GM21576 (cell line): ENCODE measurements at regions not wholly inside any gene's neighbourhood (a gene's known extent, or its start where the extent isn't known, plus 50 kb on each side); places are given as distances from the start of the nearest gene placed in this dataset.
"Not testable (repeated sequence)": the region's sequence is repeated elsewhere in the genome, so short reads cannot be mapped to it uniquely, and the experiment has no call there.

Experiments used
- ATAC-seq: cut with Tn5 transposase; IDR thresholded peaks from one replicate; pipeline ENCODE4 v1.9.1; 2021; ENCODE audit warnings: mild to moderate bottlenecking, moderate library complexity; ENCODE audit not compliant: unreplicated experiment

GRCh38 chr2:436205-436604 lies 148.3 kb upstream of the ALKAL2 start:
- no peak for ATAC-seq

- ATAC-seq, result no peak
Observed at GRCh38 chr2:434625-435024, 146.7 kb upstream of the ALKAL2 start.

GRCh38 chr2:433216-433615 lies 145.3 kb upstream of the ALKAL2 start:
- ATAC-seq, result no peak

- ATAC-seq, result no peak
Observed at GRCh38 chr2:430291-431040, 142.6 kb upstream of the ALKAL2 start.

GRCh38 chr2:429575-430254 lies 141.8 kb upstream of the ALKAL2 start:
- no peak for ATAC-seq

- no peak for ATAC-seq
Observed at GRCh38 chr2:429142-429541, 141.3 kb upstream of the ALKAL2 start.

- ATAC-seq, result no peak
Observed at GRCh38 chr2:428591-428990, 140.7 kb upstream of the ALKAL2 start.

- ATAC-seq, result not testable (repeated sequence)
Observed at GRCh38 chr2:426696-427095, 138.8 kb upstream of the ALKAL2 start.

- no peak for ATAC-seq
Observed at GRCh38 chr2:425947-426346, 138.1 kb upstream of the ALKAL2 start.

- no peak for ATAC-seq
Observed at GRCh38 chr2:425243-425642, 137.4 kb upstream of the ALKAL2 start.

GRCh38 chr2:424306-425171 lies 136.6 kb upstream of the ALKAL2 start:
- ATAC-seq, result no peak

- no peak for ATAC-seq
Observed at GRCh38 chr2:423479-423878, 135.6 kb upstream of the ALKAL2 start.

- no peak for ATAC-seq
Observed at GRCh38 chr2:422676-423435, 135.0 kb upstream of the ALKAL2 start.

GRCh38 chr2:421406-421805 lies 133.5 kb upstream of the ALKAL2 start:
- ATAC-seq, result no peak

- no peak for ATAC-seq
Observed at GRCh38 chr2:419687-420317, 131.9 kb upstream of the ALKAL2 start.

GRCh38 chr2:417662-418061 lies 129.8 kb upstream of the ALKAL2 start:
- no peak for ATAC-seq

- no peak for ATAC-seq
Observed at GRCh38 chr2:417006-417405, 129.1 kb upstream of the ALKAL2 start.

GRCh38 chr2:415986-416610 lies 128.2 kb upstream of the ALKAL2 start:
- ATAC-seq, result no peak

- ATAC-seq, result no peak
Observed at GRCh38 chr2:409523-409922, 121.6 kb upstream of the ALKAL2 start.

GRCh38 chr2:407630-408029 lies 119.7 kb upstream of the ALKAL2 start:
- no peak for ATAC-seq
